ENCODE measurements at regions not wholly inside any gene's neighbourhood (a gene's known extent, or its start where the extent isn't known, plus 50 kb on each side); places are given as distances from the start of the nearest gene placed in this dataset.
A peak's percentile ranks its signal among the peaks of the same experiment; 100 is the strongest.

- peak; percentile 91 for DNase-seq (ENCODE audit: low read depth, low spot score)
These were observed 201.3 kb downstream of the JCAD start for GRCh38 chr10:29857843-29858701.

DNA sequence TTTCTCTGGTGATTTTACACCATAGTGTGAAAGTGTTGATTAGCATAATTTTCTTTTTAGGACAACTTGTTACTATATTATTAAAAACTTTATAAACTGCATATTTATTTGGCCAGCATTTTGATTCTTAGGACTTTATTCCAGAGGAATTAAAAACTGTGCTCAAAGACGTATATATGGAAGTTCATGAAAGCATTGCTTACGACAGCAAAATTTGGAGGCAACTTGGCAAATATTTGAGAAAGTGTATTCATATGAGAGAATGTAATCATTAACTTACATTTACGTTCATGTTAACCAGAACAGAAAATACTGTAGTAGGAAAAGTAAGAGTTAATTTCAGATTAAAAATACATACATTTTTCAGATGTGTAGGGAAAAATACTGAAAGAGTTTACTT is 203.1 kb downstream of the JCAD start:
- no peak for DNase-seq (ENCODE audit: low read depth, low spot score)

DNA sequence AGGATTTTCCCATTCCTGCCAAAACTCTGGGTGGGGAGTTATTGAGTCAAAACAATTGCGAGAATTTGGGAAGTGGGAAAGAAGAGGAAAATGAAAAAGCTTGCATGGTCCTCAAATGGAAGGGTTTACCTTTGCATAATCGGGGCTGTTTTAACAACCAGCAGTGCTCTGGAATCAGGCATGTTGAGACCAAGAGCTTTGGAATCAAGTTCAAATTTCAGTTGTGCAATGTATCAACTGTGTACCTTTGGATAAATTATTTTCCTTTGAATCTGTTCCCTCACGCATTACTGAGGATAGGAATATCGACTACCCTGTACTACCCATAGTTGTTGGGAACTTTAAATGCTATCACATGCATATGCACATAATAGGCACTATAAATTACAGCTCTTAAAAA is 205.5 kb downstream of the JCAD start:
- no peak for DNase-seq (ENCODE audit: low read depth, low spot score)

- DNase-seq (ENCODE audit: low read depth, low spot score) = no peak
These were observed 208.1 kb downstream of the JCAD start for GRCh38 chr10:29851241-29851640.

DNA sequence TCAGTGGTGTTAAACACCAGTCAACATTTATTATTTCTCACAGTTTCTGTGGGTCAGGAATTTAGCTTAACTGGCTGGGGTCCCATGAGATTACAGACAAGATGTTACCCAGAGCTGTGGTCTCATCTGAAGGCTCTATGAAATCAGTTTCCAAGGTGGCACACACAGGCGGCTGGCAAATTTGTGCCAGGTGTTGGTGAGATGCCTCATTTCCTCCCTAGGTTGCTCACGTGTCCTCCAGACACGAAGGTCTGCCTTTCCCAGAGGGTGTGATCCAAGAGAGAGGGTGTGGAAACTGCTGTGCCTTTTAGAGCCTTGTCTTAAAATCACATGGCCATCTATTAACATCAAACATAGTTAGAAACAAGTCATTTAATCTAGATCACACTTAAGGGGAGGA is 209.0 kb downstream of the JCAD start:
- DNase-seq (ENCODE audit: low read depth, low spot score) = no peak

- DNase-seq (ENCODE audit: low read depth, low spot score) = no peak
These were observed 209.5 kb downstream of the JCAD start for GRCh38 chr10:29849886-29850285.

DNA sequence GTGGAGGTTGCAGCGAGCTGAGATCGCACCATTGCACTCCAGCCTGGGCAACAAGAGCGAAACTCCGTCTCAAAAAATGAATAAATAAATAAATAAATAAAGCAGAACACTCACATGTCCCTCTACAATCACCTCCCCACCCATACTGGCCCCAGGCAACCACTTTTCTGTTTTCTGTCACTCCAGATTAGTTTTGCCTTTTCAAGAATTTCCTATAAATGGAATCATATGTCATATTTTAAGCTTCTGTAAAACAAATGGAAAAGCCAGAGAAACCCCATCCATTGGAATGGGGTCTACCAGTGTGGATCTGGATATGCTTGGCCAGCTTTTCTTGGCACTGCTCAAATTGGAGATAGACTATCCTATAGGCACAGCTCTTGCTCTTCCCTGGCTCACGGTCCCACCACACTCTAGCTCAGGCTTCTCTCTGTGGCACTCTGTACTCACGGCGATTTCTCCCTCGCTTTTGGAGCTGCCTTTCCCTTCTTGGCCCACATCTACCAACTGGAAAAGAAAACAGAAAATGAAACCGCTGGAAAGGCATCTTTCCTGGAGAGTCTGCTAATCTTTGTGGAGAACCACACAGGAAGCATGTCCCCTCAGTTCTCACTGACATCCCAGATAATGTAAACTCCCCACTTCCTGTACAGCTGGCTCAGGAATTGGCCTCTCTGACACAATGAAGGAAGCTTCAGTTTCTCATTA is 210.1 kb downstream of the JCAD start:
- DNase-seq (ENCODE audit: low read depth, low spot score) = peak; percentile 61

DNA sequence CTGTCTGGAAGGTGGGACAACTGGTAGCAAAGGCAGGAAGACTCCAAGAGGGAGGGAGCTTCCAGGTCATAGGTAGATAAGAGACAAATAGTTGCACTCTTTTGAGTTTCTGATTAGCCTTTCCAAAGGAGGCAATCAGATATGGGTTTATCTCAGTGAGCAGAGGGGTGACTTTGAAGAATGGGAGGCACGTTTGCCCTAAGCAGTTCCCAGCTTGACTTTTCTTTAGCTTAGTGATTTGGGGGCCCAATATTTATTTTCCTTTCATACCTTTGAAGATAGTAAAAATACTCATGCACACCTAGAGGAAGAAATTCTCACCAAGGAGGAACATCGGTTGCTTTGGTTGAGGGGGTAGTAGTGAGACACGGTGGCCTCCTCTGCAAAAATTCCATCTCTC is 212.1 kb upstream of the SVIL start:
- no peak for DNase-seq (ENCODE audit: low read depth, low spot score)

DNA sequence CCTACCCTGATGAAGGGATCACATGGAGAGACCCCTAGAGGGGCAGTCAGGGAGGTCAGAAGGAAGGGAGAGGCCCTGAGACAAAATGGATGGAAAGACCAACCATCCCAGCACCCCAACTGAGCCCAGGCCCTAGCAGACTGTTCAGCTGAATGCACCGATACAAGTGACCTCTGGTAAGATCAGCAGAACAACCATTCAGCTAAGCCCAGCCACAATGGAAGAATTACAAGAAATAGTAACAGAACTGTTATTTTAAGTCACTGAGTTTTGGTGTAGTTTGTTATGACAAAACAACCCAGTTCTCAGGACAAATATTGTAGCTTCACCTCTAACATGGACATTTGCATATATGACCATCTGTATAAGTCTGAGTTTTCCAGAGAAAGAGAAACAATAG is 210.4 kb upstream of the SVIL start:
- DNase-seq (ENCODE audit: low read depth, low spot score) = no peak

DNA sequence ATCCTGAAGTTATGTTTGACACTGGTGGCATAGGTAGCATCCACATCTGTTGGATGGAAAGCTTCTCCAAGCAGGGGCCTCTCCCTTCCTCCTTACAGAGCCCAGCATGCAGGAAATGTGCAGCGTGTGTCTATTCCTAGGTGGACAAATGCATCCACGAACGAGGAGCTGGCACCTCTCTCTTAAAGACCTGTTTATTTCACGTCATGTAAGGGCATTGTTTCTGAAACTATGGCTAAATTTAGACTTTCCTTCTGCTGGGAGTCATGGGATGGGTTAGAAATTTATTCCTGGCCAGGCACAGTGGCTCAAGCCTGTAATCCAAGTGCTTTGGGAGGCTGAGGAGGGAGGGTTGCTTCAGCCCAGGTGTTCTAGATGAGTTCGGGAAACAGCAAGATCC is 208.4 kb upstream of the SVIL start:
- no peak for DNase-seq (ENCODE audit: low read depth, low spot score)

GRCh38 chr10:29841724-29842649 is 207.2 kb upstream of the SVIL start:
- peak; percentile 86 for DNase-seq (ENCODE audit: low read depth, low spot score)

DNA sequence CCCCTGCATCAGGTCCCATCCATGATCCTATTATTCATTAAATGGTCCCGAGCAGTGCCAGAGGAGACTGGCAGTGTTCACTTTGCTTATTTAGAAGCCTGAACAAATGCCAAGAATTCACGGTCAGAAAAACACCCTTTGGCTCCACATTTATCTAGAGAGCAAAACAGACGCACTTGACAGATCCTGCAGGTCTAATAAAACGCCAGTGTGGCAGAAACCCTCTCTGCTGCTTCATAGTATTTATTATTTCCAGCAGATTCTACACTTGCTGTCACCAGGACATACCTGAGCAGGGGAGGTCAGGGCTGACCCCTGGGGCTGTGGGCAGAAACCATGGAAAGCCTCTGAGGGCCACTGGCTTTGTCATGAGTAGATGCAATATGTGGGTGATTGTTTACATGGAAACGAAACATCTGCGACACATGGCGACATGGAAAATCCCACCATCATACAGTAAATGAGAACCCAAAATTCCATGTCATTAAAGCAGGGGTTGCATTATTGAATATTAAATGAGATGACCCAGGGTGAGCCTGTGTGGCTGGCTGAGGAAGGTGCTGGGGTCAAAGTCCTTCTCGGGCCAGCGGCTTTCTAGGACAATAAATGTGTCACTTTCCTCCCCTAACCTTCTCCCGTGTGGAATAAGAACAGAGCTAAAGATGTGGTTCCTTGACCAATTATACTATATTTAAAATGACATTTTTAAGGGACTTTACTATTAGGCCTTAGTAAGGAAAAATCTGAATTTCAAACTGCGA is 205.9 kb upstream of the SVIL start:
- DNase-seq (ENCODE audit: low read depth, low spot score) = peak; percentile 51

GRCh38 chr10:29839826-29840515 is 205.2 kb upstream of the SVIL start:
- DNase-seq (ENCODE audit: low read depth, low spot score) = no peak

- no peak for DNase-seq (ENCODE audit: low read depth, low spot score)
These were observed 203.8 kb upstream of the SVIL start for GRCh38 chr10:29838539-29838938.

GRCh38 chr10:29837586-29837985 is 202.8 kb upstream of the SVIL start:
- DNase-seq (ENCODE audit: low read depth, low spot score) = no peak

GRCh38 chr10:29836396-29836795 is 201.6 kb upstream of the SVIL start:
- no peak for DNase-seq (ENCODE audit: low read depth, low spot score)

DNA sequence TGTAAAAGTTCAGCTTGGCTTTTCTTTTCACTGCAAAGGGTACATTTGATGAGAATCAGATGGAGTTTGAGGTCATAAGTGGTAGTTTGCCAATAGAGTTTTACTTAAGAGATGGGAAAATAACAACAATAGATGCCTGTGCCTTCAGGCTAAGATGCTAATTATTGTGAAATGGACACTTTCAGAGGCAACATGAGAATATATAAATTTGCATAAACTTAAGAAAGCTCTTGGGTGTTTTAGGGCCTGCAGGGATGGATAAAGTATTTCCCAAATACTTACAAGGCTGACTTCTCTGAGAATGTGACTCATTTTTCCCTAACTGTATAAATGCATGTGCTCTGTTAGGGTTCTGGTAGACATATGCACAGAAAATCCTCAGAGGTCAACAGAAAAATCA is 200.3 kb upstream of the SVIL start:
- no peak for DNase-seq (ENCODE audit: low read depth, low spot score)

- DNase-seq (ENCODE audit: low read depth, low spot score) = no peak
These were observed 196.1 kb upstream of the SVIL start for GRCh38 chr10:29830531-29831512.

GRCh38 chr10:29829776-29830175 is 195.0 kb upstream of the SVIL start:
- no peak for DNase-seq (ENCODE audit: low read depth, low spot score)
